ENCODE measurements at regions not wholly inside any gene's neighbourhood (a gene's known extent, or its start where the extent isn't known, plus 50 kb on each side); places are given as distances from the start of the nearest gene placed in this dataset.
A peak's percentile ranks its signal among the peaks of the same experiment; 100 is the strongest.

- peak overlapping the region; percentile 28 for H2AFZ ChIP-seq (ENCODE audit: low read length)
- TF ChIP-seq EZH2 (IDR thresholded peaks at IDR 0.05; ENCODE audit: low read length, missing control alignments) (no peak), CTCF (conservative IDR thresholded peaks at IDR 0.05 in 1 of 2, IDR thresholded peaks at IDR 0.05 in 1 of 2; ENCODE audit: low read depth in 1 of 2, low read length in 2 of 2) (no peak)
- no peak overlapping the region for H3K9ac ChIP-seq (ENCODE audit: insufficient read depth, low read length)
- no peak for DNase-seq (ENCODE audit: low read depth in 2 of 2)
- H3K4me1 ChIP-seq (ENCODE audit: control insufficient read depth, extremely low read depth, insufficient read depth, low read length): no peaks in the 10 kb centered on the region
- no peaks in the 10 kb centered on the region for H4K20me1 ChIP-seq (ENCODE audit: control insufficient read depth, extremely low read depth, insufficient read depth, low read length)
- H3K79me2 ChIP-seq (ENCODE audit: control insufficient read depth, insufficient read depth, low read length): no peaks in the 10 kb centered on the region
- H3K27me3 ChIP-seq (ENCODE audit: control insufficient read depth, insufficient read depth, low read length): no peaks in the 10 kb centered on the region
- no peak overlapping the region for H3K27ac ChIP-seq (ENCODE audit: insufficient read depth, low read length)
- no peak overlapping the region for H3K4me3 ChIP-seq (replicated peaks in 1 of 4; ENCODE audit: control extremely low read depth in 1 of 4, insufficient read depth in 1 of 4, low read depth in 3 of 4, low read length in 4 of 4)
- H3K4me2 ChIP-seq (ENCODE audit: extremely low read depth, insufficient read depth, low read length): no peak overlapping the region
- H3K36me3 ChIP-seq (ENCODE audit: control insufficient read depth, insufficient read depth, low read length): no peaks in the 10 kb centered on the region
- no peaks in the 10 kb centered on the region for H3K9me3 ChIP-seq (ENCODE audit: control insufficient read depth, insufficient read depth, low read depth, low read length)
These were observed 194.2 kb downstream of the MAD2L1 start for GRCh38 chr4:119872371-119873016.

- H3K36me3 ChIP-seq (ENCODE audit: control insufficient read depth, insufficient read depth, low read length): no peaks in the 10 kb centered on the region
- H3K79me2 ChIP-seq (ENCODE audit: control insufficient read depth, insufficient read depth, low read length): no peaks in the 10 kb centered on the region
- H3K9ac ChIP-seq (ENCODE audit: insufficient read depth, low read length): no peak overlapping the region
- no peak overlapping the region for H3K27ac ChIP-seq (ENCODE audit: insufficient read depth, low read length)
- H3K4me3 ChIP-seq (replicated peaks in 1 of 4; ENCODE audit: control extremely low read depth in 1 of 4, insufficient read depth in 1 of 4, low read depth in 3 of 4, low read length in 4 of 4): no peak overlapping the region
- DNase-seq (ENCODE audit: low read depth in 2 of 2): no peak
- H3K4me1 ChIP-seq (ENCODE audit: control insufficient read depth, extremely low read depth, insufficient read depth, low read length): no peaks in the 10 kb centered on the region
- H3K9me3 ChIP-seq (ENCODE audit: control insufficient read depth, insufficient read depth, low read depth, low read length): no peaks in the 10 kb centered on the region
- TF ChIP-seq EZH2 (IDR thresholded peaks at IDR 0.05; ENCODE audit: low read length, missing control alignments) (no peak), CTCF (conservative IDR thresholded peaks at IDR 0.05 in 1 of 2, IDR thresholded peaks at IDR 0.05 in 1 of 2; ENCODE audit: low read depth in 1 of 2, low read length in 2 of 2) (no peak)
- H2AFZ ChIP-seq (ENCODE audit: low read length): no peak overlapping the region
- no peaks in the 10 kb centered on the region for H3K27me3 ChIP-seq (ENCODE audit: control insufficient read depth, insufficient read depth, low read length)
- H3K4me2 ChIP-seq (ENCODE audit: extremely low read depth, insufficient read depth, low read length): no peak overlapping the region
- no peaks in the 10 kb centered on the region for H4K20me1 ChIP-seq (ENCODE audit: control insufficient read depth, extremely low read depth, insufficient read depth, low read length)
These were observed 195.8 kb downstream of the MAD2L1 start for GRCh38 chr4:119870856-119871255.

- no peak overlapping the region for H3K4me2 ChIP-seq (ENCODE audit: extremely low read depth, insufficient read depth, low read length)
- no peaks in the 10 kb centered on the region for H3K36me3 ChIP-seq (ENCODE audit: control insufficient read depth, insufficient read depth, low read length)
- DNase-seq (ENCODE audit: low read depth in 2 of 2): peak in 1 of 2 donors; percentile 20
- H3K79me2 ChIP-seq (ENCODE audit: control insufficient read depth, insufficient read depth, low read length): no peaks in the 10 kb centered on the region
- no peak overlapping the region for H3K27ac ChIP-seq (ENCODE audit: insufficient read depth, low read length)
- H2AFZ ChIP-seq (ENCODE audit: low read length): no peak overlapping the region
- no peak overlapping the region for H3K9ac ChIP-seq (ENCODE audit: insufficient read depth, low read length)
- H4K20me1 ChIP-seq (ENCODE audit: control insufficient read depth, extremely low read depth, insufficient read depth, low read length): no peaks in the 10 kb centered on the region
- H3K27me3 ChIP-seq (ENCODE audit: control insufficient read depth, insufficient read depth, low read length): no peaks in the 10 kb centered on the region
- H3K4me3 ChIP-seq (replicated peaks in 1 of 4; ENCODE audit: control extremely low read depth in 1 of 4, insufficient read depth in 1 of 4, low read depth in 3 of 4, low read length in 4 of 4): no peak overlapping the region
- TF ChIP-seq CTCF (conservative IDR thresholded peaks at IDR 0.05 in 1 of 2, IDR thresholded peaks at IDR 0.05 in 1 of 2; ENCODE audit: low read depth in 1 of 2, low read length in 2 of 2) (no peak), EZH2 (IDR thresholded peaks at IDR 0.05; ENCODE audit: low read length, missing control alignments) (no peak)
- no peaks in the 10 kb centered on the region for H3K9me3 ChIP-seq (ENCODE audit: control insufficient read depth, insufficient read depth, low read depth, low read length)
- H3K4me1 ChIP-seq (ENCODE audit: control insufficient read depth, extremely low read depth, insufficient read depth, low read length): no peaks in the 10 kb centered on the region
These were observed 200.9 kb downstream of the MAD2L1 start for GRCh38 chr4:119865789-119866188.

Measured in fibroblast of lung (primary cell).